IMR-90 (cell line): ENCODE measurements at regions not wholly inside any gene's neighbourhood (a gene's known extent, or its start where the extent isn't known, plus 50 kb on each side); places are given as distances from the start of the nearest gene placed in this dataset.

Experiments used
- ATAC-seq: fragments of 200-7000 bp; cut with Tn5 transposase; 2 replicates; pipeline ENCODE4 v1.9.1; 2020; ENCODE audit warnings: low read depth, mild to moderate bottlenecking, moderate library complexity
- BruUV-seq: library from RNA; stranded (reverse); fragments of 400-500 nt; replicated peaks from 2 replicates; lab custom pipeline; 2021; lab: Mats Ljungman, UMichigan
- CTCF ChIA-PET: fragments of 300-600 bp; formaldehyde crosslinking; extraction: SDS; loops from one replicate; lab custom pipeline; 2021; ENCODE audit warnings: antibody characterized with exemption; lab: Yijun Ruan, JAX
- POLR2A ChIA-PET: fragments of 300-600 bp; sonication (Branson Sonifier 250); formaldehyde crosslinking; loops from one replicate; lab custom pipeline; 2022; ENCODE audit warnings: antibody characterized with exemption; ENCODE audit not compliant: unreplicated experiment; lab: Charles Lee
- DNase-seq: peaks from one replicate; pipeline ENCODE4 v3.0.0; 2013
- H2AFZ ChIP-seq: replicated peaks from 2 replicates; pipeline ENCODE3; 2013; ENCODE audit warnings: low read length, mild to moderate bottlenecking; ENCODE audit not compliant: poor library complexity
- H2AK5ac ChIP-seq: 2 replicates; pipeline ENCODE4 v1.6.1; 2013; ENCODE audit warnings: low read depth, low read length, inconsistent platforms
- H2AK9ac ChIP-seq: replicated peaks from 2 replicates; pipeline ENCODE3; 2013; ENCODE audit warnings: mild to moderate bottlenecking, low read depth, low read length, moderate library complexity; ENCODE audit not compliant: poor library complexity
- H2BK120ac ChIP-seq: 2 replicates; pipeline ENCODE4 v1.6.1; 2013; ENCODE audit warnings: low read depth, low read length, inconsistent platforms
- H2BK15ac ChIP-seq: 3 replicates; pipeline ENCODE4 v1.6.1; 2013; ENCODE audit warnings: low read depth, low read length, inconsistent platforms
- H2BK20ac ChIP-seq: 2 replicates; pipeline ENCODE4 v1.6.1; 2013; ENCODE audit warnings: low read depth, mild to moderate bottlenecking, inconsistent platforms, low read length, moderate library complexity
- H2BK5ac ChIP-seq: 2 replicates; pipeline ENCODE4 v1.6.1; 2013; ENCODE audit warnings: mild to moderate bottlenecking, low read depth, low read length, inconsistent platforms; ENCODE audit not compliant: poor library complexity, severe bottlenecking
- H3K14ac ChIP-seq: replicated peaks from 2 replicates; pipeline ENCODE4 v1.6.1; 2013; ENCODE audit warnings: low read depth, low read length, inconsistent platforms
- H3K18ac ChIP-seq: 2 replicates; pipeline ENCODE4 v1.6.1; 2013; ENCODE audit warnings: low read depth, low read length, control low read depth
- H3K23ac ChIP-seq: 2 replicates; pipeline ENCODE4 v1.6.1; 2013; ENCODE audit warnings: low read depth, low read length, inconsistent platforms
- H3K27ac ChIP-seq: 2 replicates; pipeline ENCODE4 v1.5.1; 2013; ENCODE audit warnings: mild to moderate bottlenecking, control low read depth, low read length; ENCODE audit not compliant: insufficient read depth
- H3K27me3 ChIP-seq: 2 replicates; pipeline ENCODE4 v1.6.1; 2013; ENCODE audit warnings: low read length; ENCODE audit not compliant: control insufficient read depth, insufficient read depth
- H3K36me3 ChIP-seq: 2 replicates; pipeline ENCODE4 v1.6.1; 2013; ENCODE audit warnings: low read length, mixed read lengths; ENCODE audit not compliant: control insufficient read depth, insufficient read depth
- H3K4ac ChIP-seq: 2 replicates; pipeline ENCODE4 v1.6.1; 2013; ENCODE audit warnings: low read depth, low read length, inconsistent platforms
- H3K4me1 ChIP-seq: 2 replicates; pipeline ENCODE4 v1.6.1; 2013; ENCODE audit warnings: low read length, mixed read lengths; ENCODE audit not compliant: control insufficient read depth, insufficient read depth
- H3K4me2 ChIP-seq: 2 replicates; pipeline ENCODE4 v1.6.1; 2013; ENCODE audit warnings: low read depth, mild to moderate bottlenecking, control low read depth, low read length, moderate library complexity
- H3K4me3 ChIP-seq: 2 replicates; pipeline ENCODE4 v1.5.1; 2013; ENCODE audit warnings: low read depth, mild to moderate bottlenecking, control low read depth, low read length, moderate library complexity; ENCODE audit not compliant: insufficient read depth
- H3K56ac ChIP-seq: 2 replicates; pipeline ENCODE4 v1.6.1; 2013; ENCODE audit warnings: low read length, inconsistent platforms; ENCODE audit not compliant: insufficient read depth; ENCODE audit errors: extremely low read depth
- H3K79me1 ChIP-seq, 2 experiments: 2 replicates each; pipeline ENCODE4 v1.6.1; 2013; ENCODE audit warnings: low read length in 2 of 2, inconsistent platforms in 1 of 2, low read depth in 1 of 2
- H3K9ac ChIP-seq: 2 replicates; pipeline ENCODE4 v1.6.1; 2013; ENCODE audit warnings: low read depth, low read length, control low read depth
- H3K9me1 ChIP-seq: 2 replicates; pipeline ENCODE4 v1.6.1; 2013; ENCODE audit warnings: low read length, inconsistent platforms; ENCODE audit not compliant: insufficient read depth
- H3K9me3 ChIP-seq: 2 replicates; pipeline ENCODE4 v1.6.1; 2013; ENCODE audit warnings: low read length; ENCODE audit not compliant: control insufficient read depth, insufficient read depth
- H4K20me1 ChIP-seq: 2 replicates; pipeline ENCODE4 v1.6.1; 2013; ENCODE audit warnings: low read length, inconsistent platforms; ENCODE audit not compliant: insufficient read depth
- H4K5ac ChIP-seq: 2 replicates; pipeline ENCODE4 v1.6.1; 2013; ENCODE audit warnings: mild to moderate bottlenecking, low read depth, low read length, control low read depth
- H4K8ac ChIP-seq, 2 experiments: 2 replicates each; pipeline ENCODE4 v1.6.1; 2013; ENCODE audit warnings: low read depth in 2 of 2, low read length in 2 of 2, control low read depth in 1 of 2, inconsistent platforms in 1 of 2
- H4K91ac ChIP-seq: 2 replicates; pipeline ENCODE4 v1.6.1; 2013; ENCODE audit warnings: low read depth, low read length, inconsistent platforms; ENCODE audit not compliant: insufficient read depth
- BHLHE40 ChIP-seq: fragments of 150-350 bp; IDR thresholded peaks from 2 replicates; pipeline ENCODE4 v1.6.1; 2016; ENCODE audit warnings: mild to moderate bottlenecking, low read depth, low read length
- WGBS, 2 experiments: methylation state at CpG; one replicate each; pipeline versions ENCODE4 v1.1.5 to v1.1.7; 2013; ENCODE audit warnings: missing lambda C conversion rate in 2 of 2; ENCODE audit not compliant: insufficient read length in 1 of 2; ENCODE audit errors: extremely low coverage in 2 of 2; 5-methylcytosine and 5-hydroxymethylcytosine counted together
- dilution Hi-C: fragments of 300-500 bp; cut with HindIII; formaldehyde crosslinking; loops from one replicate; pipeline ENCODE4 v1.14.3; 2018; ENCODE audit warnings: low sequenced_read_pairs; ENCODE audit not compliant: unreplicated experiment
- in situ Hi-C: fragments of 300-500 bp; cut with MboI; formaldehyde crosslinking; loops from 3 replicates; pipeline ENCODE4 v1.14.3; 2019; ENCODE audit warnings: low sequenced_read_pairs, inconsistent platforms, mixed read lengths
- intact Hi-C: fragments of 100-400 bp; cut with micrococcal nuclease; formaldehyde crosslinking; loops from 2 replicates; pipeline ENCODE4 v1.10.0; 2022

GRCh38 chr17:77417575-77417974 is 276.8 kb downstream of the SEC14L1 start:
- no peak overlapping the region for H3K18ac ChIP-seq
- no peak overlapping the region for H3K4ac ChIP-seq
- H4K20me1 ChIP-seq, result peaks cover 73% of the 10 kb centered on the region
- H3K27me3 ChIP-seq, result no peaks in the 10 kb centered on the region
- DNase-seq (no peak), ATAC-seq (no peak)
- H2BK15ac ChIP-seq, result no peak overlapping the region
- 0 out of 2 replicates have a peak, but pooled peaks cover 2% of the 10 kb centered on the region for H3K9me3 ChIP-seq
- TF ChIP-seq BHLHE40, result no peak
- peaks cover 17% of the 10 kb centered on the region for H3K36me3 ChIP-seq
- BruUV-seq, result no TSS peak
- POLR2A ChIA-PET, result no interaction called here
- H3K9ac ChIP-seq, result no peak overlapping the region
- H2BK20ac ChIP-seq, result no peak overlapping the region
- in situ Hi-C loops, result no loop called here
- no peak overlapping the region for H2BK5ac ChIP-seq
- intact Hi-C loops, result no loop called here
- no peak overlapping the region for H4K5ac ChIP-seq
- H3K9me1 ChIP-seq, result peaks cover 28% of the 10 kb centered on the region
- no peak overlapping the region for H4K91ac ChIP-seq
- CTCF ChIA-PET, result no interaction called here
- dilution Hi-C loops, result no loop called here
- no peak overlapping the region for H2AK9ac ChIP-seq
- H2AK5ac ChIP-seq, result no peak overlapping the region
- H2AFZ ChIP-seq, result no peak overlapping the region
- 95% methylated on average over 8 of the region's 12 CpGs; no CpG with 5 or more reads in 1 of the 2 experiments for WGBS, 2 experiments
- peaks cover 20 to 82% of the 10 kb centered on the region in 2 experiments for H3K79me1 ChIP-seq
- no peak overlapping the region for H3K23ac ChIP-seq
- H4K8ac ChIP-seq, result no peak overlapping the region
- no peak overlapping the region for H3K27ac ChIP-seq
- no peak overlapping the region for H3K14ac ChIP-seq
- no peak overlapping the region for H3K4me2 ChIP-seq
- no peak overlapping the region for H3K56ac ChIP-seq
- H3K4me3 ChIP-seq, result no peak overlapping the region
- H3K4me1 ChIP-seq, result peaks cover 43% of the 10 kb centered on the region
- H2BK120ac ChIP-seq, result no peak overlapping the region
